Spleen (tissue), 11 donors: ENCODE measurements at regions not wholly inside any gene's neighbourhood (a gene's known extent, or its start where the extent isn't known, plus 50 kb on each side); places are given as distances from the start of the nearest gene placed in this dataset.
A peak's percentile ranks its signal among the peaks of the same experiment; 100 is the strongest.
"Not testable (repeated sequence)": the region's sequence is repeated elsewhere in the genome, so short reads cannot be mapped to it uniquely, and the experiment has no call there.

Source experiments
- DNase-seq: peaks from one replicate; pipeline ENCODE4 v3.0.0-alpha.2; 2020
- H3K27ac ChIP-seq, 8 donors: fragments of 200-600 bp; sonication (generic) in 7 of 8; 1 replicate in 4 of 8; 2 replicates in 4 of 8; pipeline versions ENCODE4 v1.5.0 to v1.8.0; 2016 to 2021; ENCODE audit warnings: inconsistent platforms in 4 of 8, mild to moderate bottlenecking in 4 of 8, moderate library complexity in 1 of 8
- H3K27me3 ChIP-seq, 7 donors: fragments of 200-600 bp; sonication (generic) in 6 of 7; replicated peaks in 1 of 7; 1 replicate in 4 of 7; 2 replicates in 3 of 7; pipeline versions ENCODE4 v1.5.0 to v1.8.0; 2016 to 2021; ENCODE audit warnings: inconsistent platforms in 3 of 7, mild to moderate bottlenecking in 1 of 7
- H3K36me3 ChIP-seq, 6 donors: fragments of 200-600 bp; sonication (generic) in 5 of 6; 1 replicate in 4 of 6; 2 replicates in 2 of 6; pipeline versions ENCODE4 v1.5.0 to v1.8.0; 2016 to 2021; ENCODE audit warnings: inconsistent platforms in 2 of 6
- H3K4me1 ChIP-seq, 6 donors: fragments of 200-600 bp; sonication (generic) in 5 of 6; 1 replicate in 3 of 6; 2 replicates in 3 of 6; pipeline versions ENCODE4 v1.5.0 to v1.8.0; 2016 to 2021; ENCODE audit warnings: inconsistent platforms in 3 of 6
- H3K4me3 ChIP-seq, 8 donors: fragments of 200-600 bp; sonication (generic) in 7 of 8; 1 replicate in 4 of 8; 2 replicates in 4 of 8; pipeline versions ENCODE4 v1.5.0 to v1.8.0; 2016 to 2021; ENCODE audit warnings: inconsistent platforms in 4 of 8, mild to moderate bottlenecking in 4 of 8, moderate library complexity in 2 of 8
- H3K9me3 ChIP-seq, 8 donors: fragments of 200-600 bp; sonication (generic) in 7 of 8; 1 replicate in 4 of 8; 2 replicates in 4 of 8; pipeline versions ENCODE4 v1.5.0 to v1.8.0; 2016 to 2021; ENCODE audit warnings: inconsistent platforms in 4 of 8
- CTCF ChIP-seq, 11 experiments: fragments of 200-600 bp in 7 of 11; fragments of 450-650 bp in 4 of 11; sonication (generic) in 4 of 11; IDR thresholded peaks in 8 of 11; conservative IDR thresholded peaks in 3 of 11; 1 replicate in 7 of 11; 2 replicates in 4 of 11; pipeline versions ENCODE4 v1.4.0 to v1.8.0; 2016 to 2021; ENCODE audit warnings: antibody characterized with exemption in 11 of 11, inconsistent platforms in 4 of 11, mild to moderate bottlenecking in 1 of 11
- POLR2A ChIP-seq, 3 donors: fragments of 450-650 bp; IDR thresholded peaks; one replicate each; pipeline ENCODE4 v1.5.1; 2017; ENCODE audit warnings: antibody characterized with exemption in 3 of 3, mild to moderate bottlenecking in 1 of 3
- POLR2AphosphoS5 ChIP-seq, 3 donors: sonication (generic); formaldehyde crosslinking; IDR thresholded peaks; one replicate each; pipeline ENCODE4 v1.5.1; 2017; ENCODE audit warnings: antibody characterized with exemption in 3 of 3
- WGBS, 5 donors: extraction: QIAGEN DNeasy Blood & Tissue Kit in 3 of 5; methylation state at CpG; one replicate each; pipeline versions ENCODE4 v1.1.5 to v1.1.7; 2013 to 2018; 5-methylcytosine and 5-hydroxymethylcytosine counted together
- intact Hi-C: fragments of 100-400 bp; cut with DNase I; formaldehyde crosslinking; loops from one replicate; pipeline ENCODE4 v1.15.0; 2023; ENCODE audit warnings: low total_unique reads
- donor health status: healthy with polysubstance abuse.
- donor health status: DM: no; HTN: no; CAD: no; lungs with moderate emphysema.
- donor health status: DM: no; HTN: no; CAD: no.
- donor health status: Bipolar disorder and iron deficiency.
- donor health status: healthy.
- donor health status: DM: no; HTN: no; CAD: no.
- donor health status: DM: yes; HTN: yes; CAD: no.

- H3K27me3 ChIP-seq, result no peaks in the 10 kb centered on the region
- 61 to 75% (median 67%) methylated on average over 4 of the region's 4 CpGs for WGBS, 5 donors
- no peak overlapping the region for H3K4me3 ChIP-seq
- intact Hi-C loops, result no loop called here
- DNase-seq, result no peak
- no peaks in the 10 kb centered on the region for H3K9me3 ChIP-seq
- no peak overlapping the region for H3K27ac ChIP-seq
- TF ChIP-seq POLR2A (IDR thresholded peaks at IDR 0.05) (no peak), POLR2AphosphoS5 (IDR thresholded peaks at IDR 0.05) (no peak)
- peaks cover 0 to 24% (median 10%) of the 10 kb centered on the region in 6 donors for H3K4me1 ChIP-seq
- no peaks in the 10 kb centered on the region for H3K36me3 ChIP-seq
Measured at GRCh38 chr12:123050913-123051312, 70.4 kb downstream of the ARL6IP4 start.

- Histone ChIP-seq H3K27ac (no peak overlapping the region), H3K36me3 (no peaks in the 10 kb centered on the region), H3K9me3 (no peaks in the 10 kb centered on the region), H3K4me3 (no peak overlapping the region), H3K27me3 (no peaks in the 10 kb centered on the region), H3K4me1 (peaks cover 0 to 24% (median 10%) of the 10 kb centered on the region in 6 donors)
- intact Hi-C loops, result no loop called here
- 75 to 93% (median 87%) methylated on average over 4 to 6 of the region's 6 CpGs for WGBS, 5 donors
- DNase-seq, result no peak
- TF ChIP-seq POLR2A (IDR thresholded peaks at IDR 0.05) (no peak), CTCF (IDR thresholded peaks at IDR 0.05 in 8 of 11, conservative IDR thresholded peaks at IDR 0.05 in 3 of 11) (no peak), POLR2AphosphoS5 (IDR thresholded peaks at IDR 0.05) (no peak)
Measured at GRCh38 chr12:123050331-123050831, 69.9 kb downstream of the ARL6IP4 start.

DNA sequence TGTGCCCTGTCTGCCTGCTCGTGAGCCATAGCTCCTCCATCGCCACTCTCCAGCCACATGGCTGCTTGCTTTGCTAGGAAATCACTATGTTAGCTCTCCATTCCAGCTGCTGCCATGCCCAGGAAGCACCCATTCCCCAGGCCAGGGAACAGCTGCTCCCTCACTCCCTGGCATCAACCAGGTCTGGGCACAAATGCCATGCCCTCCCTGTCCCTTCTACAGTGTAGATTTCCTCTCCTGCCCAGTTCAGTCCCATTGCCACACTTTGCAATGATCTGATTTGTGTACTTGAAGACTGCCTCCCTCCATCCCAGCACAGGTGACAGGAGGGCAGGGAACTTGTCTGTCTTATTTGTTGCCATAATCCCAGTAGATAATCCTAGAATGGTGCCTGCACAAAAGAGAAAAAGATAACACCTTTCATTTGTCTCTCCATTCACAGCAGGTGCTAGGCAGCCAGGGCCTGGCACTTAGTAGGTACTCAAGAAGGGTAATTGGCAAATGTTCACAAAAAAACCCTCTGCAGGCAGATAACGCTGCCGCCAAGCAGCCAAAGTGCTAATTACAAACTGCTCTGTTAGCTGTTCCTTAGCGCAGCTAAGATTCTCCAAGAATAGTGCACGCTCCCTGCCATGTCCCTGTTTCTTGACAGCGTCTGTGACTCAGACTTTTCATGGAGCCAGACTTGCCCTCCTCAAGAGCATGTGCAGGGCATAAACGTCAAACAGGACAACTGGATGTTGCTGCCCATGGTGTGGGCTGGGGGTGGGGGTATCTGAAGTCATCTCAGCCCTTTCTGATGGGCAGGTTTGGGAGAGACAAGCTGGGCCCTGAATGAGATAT is 69.1 kb downstream of the ARL6IP4 start:
- TF ChIP-seq POLR2AphosphoS5 (IDR thresholded peaks at IDR 0.05), result no peak
- no peak for TF ChIP-seq CTCF (IDR thresholded peaks at IDR 0.05 in 8 of 11, conservative IDR thresholded peaks at IDR 0.05 in 3 of 11)
- no peak for TF ChIP-seq POLR2A (IDR thresholded peaks at IDR 0.05)
- H3K27me3 ChIP-seq, result no peaks in the 10 kb centered on the region
- H3K4me3 ChIP-seq, result no peak overlapping the region
- H3K27ac ChIP-seq, result no peak overlapping the region
- peaks cover 0 to 28% (median 10%) of the 10 kb centered on the region in 6 donors for H3K4me1 ChIP-seq
- no peak for DNase-seq
- H3K36me3 ChIP-seq, result no peaks in the 10 kb centered on the region
- H3K9me3 ChIP-seq, result no peaks in the 10 kb centered on the region
- WGBS, 5 donors, result 85 to 96% (median 93%) methylated on average over 8 of the region's 8 CpGs
- intact Hi-C loops, result loop anchor here (10.0 kb wide), 1 partner anchor 105 kb away; the partner anchor contains the start of gene PITPNM2

GRCh38 chr12:123047892-123048291 is 67.4 kb downstream of the ARL6IP4 start:
- DNase-seq, result peak; percentile 1
- not testable (repeated sequence) for H3K36me3 ChIP-seq, H3K4me3 ChIP-seq, H3K9me3 ChIP-seq, H3K27me3 ChIP-seq, H3K27ac ChIP-seq
- peaks cover 9 to 45% (median 22%) of the 10 kb centered on the region in 6 donors for H3K4me1 ChIP-seq
- intact Hi-C loops, result loop anchor here (10.0 kb wide), 1 partner anchor 107 kb away; the partner anchor contains the start of gene PITPNM2
- WGBS, 5 donors, result 87 to 100% (median 98%) methylated on average over 3 of the region's 3 CpGs

- H3K4me1 ChIP-seq, result peaks cover 9 to 50% (median 23%) of the 10 kb centered on the region in 6 donors
- DNase-seq, result no peak
- TF ChIP-seq POLR2AphosphoS5 (IDR thresholded peaks at IDR 0.05) (no peak), POLR2A (IDR thresholded peaks at IDR 0.05) (no peak), CTCF (IDR thresholded peaks at IDR 0.05 in 8 of 11, conservative IDR thresholded peaks at IDR 0.05 in 3 of 11) (no peak)
- 42 to 66% (median 53%) methylated on average over 1 of the region's 1 CpG for WGBS, 5 donors
- no peaks in the 10 kb centered on the region for H3K36me3 ChIP-seq
- H3K4me3 ChIP-seq, result no peak overlapping the region
- no peak overlapping the region for H3K27ac ChIP-seq
- intact Hi-C loops, result loop anchor here (10.0 kb wide), 1 partner anchor 108 kb away; the partner anchor contains the start of gene PITPNM2
- no peaks in the 10 kb centered on the region for H3K9me3 ChIP-seq
- H3K27me3 ChIP-seq, result no peaks in the 10 kb centered on the region
Measured at GRCh38 chr12:123047289-123047688, 66.8 kb downstream of the ARL6IP4 start.
